ENCODE measurements at regions not wholly inside any gene's neighbourhood (a gene's known extent, or its start where the extent isn't known, plus 50 kb on each side); places are given as distances from the start of the nearest gene placed in this dataset.

DNA sequence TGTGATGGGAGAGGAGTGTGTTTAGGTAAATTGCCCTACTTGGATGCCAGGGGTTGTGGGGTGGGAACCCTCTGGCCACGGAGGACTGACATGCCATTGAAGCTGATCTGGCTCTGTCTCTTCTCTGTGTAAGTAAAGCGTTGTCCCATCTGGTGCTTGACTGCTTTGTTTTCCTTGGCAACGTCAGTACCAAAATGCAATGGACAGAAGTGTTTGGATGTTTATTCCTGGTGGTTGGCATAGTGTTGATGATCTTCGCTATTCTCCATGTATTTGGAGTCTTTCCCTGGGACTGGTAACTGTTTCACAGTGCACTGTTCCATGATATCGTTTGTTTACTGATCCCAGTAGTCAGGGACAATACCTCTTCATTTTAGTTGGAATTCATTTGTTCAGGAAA, 130.5 kb upstream of the MCTP2 start:
- no peak for DNase-seq (ENCODE audit: low read depth in 1 of 2, low spot score in 1 of 2)

DNA sequence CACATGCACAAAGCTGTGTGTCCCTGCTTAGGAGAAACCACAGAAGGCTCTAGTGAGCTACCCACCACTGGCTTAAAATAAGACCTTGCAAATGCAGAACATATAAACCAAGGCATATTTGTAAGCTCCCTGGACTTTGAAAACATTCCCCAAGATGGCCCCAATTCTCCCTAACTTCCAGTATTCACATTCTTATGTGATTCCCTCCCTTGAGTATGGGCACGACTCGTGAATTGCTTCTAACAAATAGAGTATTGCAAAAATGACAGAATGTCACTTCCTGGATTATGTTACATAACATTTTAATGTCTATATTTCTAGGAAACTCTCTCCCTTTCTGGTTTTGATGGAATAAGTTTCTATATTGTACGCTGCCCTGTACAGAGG, 131.8 kb upstream of the MCTP2 start:
- no peak for DNase-seq (ENCODE audit: low read depth in 1 of 2, low spot score in 1 of 2)

DNA sequence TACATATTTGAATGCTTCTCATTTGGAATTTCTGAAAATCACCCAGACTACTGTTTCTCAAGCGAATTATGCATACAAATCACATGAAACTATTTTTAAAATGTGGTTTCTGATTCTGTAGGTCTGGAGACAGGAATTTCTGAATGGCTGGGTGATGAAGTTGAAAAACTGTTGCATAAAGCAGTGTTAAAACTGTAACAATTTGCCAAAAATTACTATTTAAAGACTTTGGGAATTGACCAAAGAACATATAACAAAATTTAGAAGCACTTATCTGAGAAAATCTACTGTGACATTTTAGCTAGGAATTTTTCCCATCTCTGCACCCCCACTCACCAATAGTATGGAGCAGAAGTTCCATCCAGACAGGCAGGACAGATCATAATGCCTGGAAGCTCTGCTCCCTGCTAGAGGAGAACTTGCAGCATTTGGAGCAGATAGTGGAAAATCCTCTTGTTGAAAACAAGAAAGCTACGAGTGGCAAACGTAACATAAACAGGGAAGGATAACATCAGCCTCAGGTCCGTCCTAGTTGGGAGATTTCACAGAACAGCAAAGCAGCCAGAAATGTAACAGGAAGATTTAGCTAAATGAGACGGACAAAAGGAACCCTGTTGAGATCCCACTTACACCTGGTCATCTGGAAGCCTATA, 132.3 kb upstream of the MCTP2 start:
- DNase-seq (ENCODE audit: low read depth in 1 of 2, low spot score in 1 of 2): no peak

DNA sequence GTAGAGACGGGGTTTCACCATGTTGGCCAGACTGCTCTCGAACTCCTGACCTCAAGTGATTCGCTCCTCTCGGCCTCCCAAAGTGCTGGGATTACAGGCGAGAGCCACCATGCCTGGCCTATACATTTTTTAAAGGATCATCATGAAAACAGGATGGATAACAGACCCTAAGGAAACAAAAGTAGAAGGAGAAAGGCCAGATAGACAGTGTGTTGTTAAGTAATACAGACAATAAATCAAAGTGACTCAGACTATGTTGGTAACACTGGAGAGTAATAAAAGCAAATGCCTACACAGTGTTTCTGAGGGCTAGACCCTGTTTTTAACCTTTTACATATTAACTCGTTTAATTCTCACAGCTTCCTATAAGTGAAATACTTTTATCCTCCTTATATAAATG, 133.8 kb upstream of the MCTP2 start:
- no peak for DNase-seq (ENCODE audit: low read depth in 1 of 2, low spot score in 1 of 2)

DNA sequence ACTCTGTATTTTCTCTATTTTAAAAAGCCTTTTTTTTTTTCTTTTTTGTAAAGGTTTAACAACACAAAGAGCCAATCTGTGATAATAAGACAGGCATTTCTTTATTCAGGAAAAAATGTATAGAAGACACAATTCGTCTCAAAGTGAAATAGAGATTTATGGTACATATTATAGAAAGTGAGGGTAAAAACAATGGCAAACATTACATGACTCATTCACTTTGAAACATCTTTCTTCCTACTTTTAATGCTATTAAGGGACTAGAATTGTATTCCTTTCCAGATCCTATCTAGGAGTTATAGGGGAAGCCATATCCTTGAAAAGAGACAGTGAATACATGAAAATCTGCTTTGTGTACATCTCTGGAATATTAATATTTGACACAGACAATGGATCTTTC, 137.1 kb upstream of the MCTP2 start:
- no peak for DNase-seq (ENCODE audit: low read depth in 1 of 2, low spot score in 1 of 2)

DNA sequence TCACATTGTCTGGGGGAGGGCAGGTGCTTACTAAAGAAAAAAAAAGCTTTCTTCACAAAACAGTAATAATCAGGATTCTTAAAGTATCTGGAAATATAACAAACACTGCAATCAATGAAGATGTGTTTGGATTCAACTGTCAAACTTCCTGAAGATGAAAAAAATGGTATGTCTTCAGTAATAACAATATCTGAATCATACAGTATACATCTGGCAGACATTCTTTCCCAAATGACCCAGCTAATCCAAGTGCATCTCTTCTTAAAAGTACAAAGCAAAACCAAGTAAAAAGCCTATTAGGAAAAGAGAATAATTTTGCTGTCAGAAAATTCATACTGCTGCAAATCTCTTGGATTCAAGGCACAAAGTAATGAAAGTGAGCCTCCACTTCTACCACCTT, 145.0 kb upstream of the MCTP2 start:
- no peak for DNase-seq (ENCODE audit: low read depth in 1 of 2, low spot score in 1 of 2)

DNA sequence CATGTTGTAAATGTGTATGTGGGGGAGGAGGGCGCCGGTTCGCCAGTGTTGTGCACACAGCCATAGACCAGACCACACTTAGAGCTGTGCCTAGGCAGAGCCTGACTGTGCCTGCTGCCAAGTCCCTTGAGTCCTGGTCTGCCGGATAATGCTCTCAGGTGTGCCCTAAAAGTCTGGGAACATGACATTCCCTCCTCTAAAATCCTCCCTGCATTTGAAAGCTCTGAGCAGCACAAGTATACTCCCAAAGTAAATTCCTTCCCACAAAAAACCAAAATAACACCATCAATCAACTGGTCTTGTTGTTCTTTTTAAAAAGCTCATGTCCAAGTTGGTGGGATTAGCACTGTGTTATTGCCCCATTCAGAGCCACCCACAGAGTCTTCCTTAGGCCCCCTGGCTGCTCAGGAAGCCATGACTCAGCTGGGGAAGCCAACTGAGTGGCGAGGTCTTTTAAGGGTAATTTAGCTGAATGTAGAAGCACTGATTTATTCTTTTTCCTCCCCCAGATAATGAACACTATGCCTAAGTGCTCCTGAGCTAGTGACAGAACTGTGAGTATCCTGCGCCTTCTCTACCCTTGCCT, 147.8 kb upstream of the MCTP2 start:
- DNase-seq (ENCODE audit: low read depth in 1 of 2, low spot score in 1 of 2): no peak

DNA sequence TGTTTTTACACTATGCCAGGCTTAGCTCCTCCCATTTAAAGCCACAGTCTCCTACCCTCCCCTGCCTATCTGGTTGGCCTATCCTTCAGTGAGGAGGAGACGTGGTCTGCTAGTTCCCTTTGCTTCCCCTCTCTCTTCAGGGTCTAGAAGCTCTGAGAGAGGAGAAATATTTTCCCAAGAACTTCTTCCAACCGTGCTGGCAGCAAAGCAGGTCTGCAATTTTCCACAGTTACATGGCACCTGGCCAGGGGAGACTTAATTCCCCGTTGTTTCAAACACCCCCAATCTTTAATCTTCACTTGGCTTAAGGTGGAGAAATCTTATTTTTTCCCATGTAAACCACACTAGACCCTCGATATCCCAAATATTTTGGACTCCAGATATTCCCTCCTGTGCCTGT, 149.5 kb upstream of the MCTP2 start:
- DNase-seq (ENCODE audit: low read depth in 1 of 2, low spot score in 1 of 2): no peak

DNA sequence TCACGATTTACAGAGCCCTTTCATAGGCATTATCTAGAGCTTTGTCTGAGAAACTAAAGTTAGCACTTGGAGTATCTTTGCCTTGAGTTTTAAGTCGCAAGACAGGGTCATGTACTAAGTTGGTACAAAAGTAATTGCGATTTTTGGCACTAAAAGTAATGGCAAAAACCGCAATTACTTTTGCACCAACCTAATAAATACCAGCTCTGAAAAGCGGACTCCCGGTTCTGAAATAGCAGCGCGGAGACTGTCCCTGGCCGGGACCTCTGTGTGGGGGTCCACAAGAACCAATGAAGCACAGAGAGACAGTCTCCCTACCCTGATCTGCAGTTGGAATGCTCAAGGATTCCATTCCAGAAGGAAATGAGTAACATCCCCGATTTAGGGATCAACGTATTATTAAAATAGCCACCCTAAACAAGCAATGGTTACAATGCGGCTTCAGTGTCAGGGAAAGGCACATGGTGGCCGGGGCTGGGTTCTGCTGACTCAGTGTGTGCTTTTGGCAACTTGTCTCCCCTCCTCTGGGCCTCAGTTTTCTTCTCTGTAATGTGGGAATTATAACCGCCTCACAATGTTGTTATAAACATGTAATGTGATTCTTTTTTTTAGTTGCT, 150.3 kb upstream of the MCTP2 start:
- DNase-seq (ENCODE audit: low read depth in 1 of 2, low spot score in 1 of 2): no peak

DNA sequence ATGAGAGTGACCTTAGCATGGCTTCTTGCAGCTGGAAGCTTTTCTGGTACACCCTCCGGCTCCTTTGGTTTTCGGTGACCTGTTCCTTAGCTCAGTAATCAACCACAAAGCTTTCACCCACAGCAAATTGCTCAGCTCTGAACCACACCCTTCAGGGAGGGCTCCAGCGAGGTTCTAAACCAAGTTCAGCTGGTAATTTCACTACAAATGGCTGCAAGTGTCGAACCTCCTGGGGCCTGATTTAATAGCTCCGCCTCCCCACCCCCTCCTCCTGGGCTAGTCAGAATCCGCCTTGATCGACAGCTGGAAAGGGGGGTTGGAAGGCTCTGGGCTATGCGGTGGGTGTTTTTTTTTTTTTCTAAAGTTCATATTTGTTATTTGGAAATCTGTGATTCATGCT, 150.9 kb upstream of the MCTP2 start:
- DNase-seq (ENCODE audit: low read depth in 1 of 2, low spot score in 1 of 2): no peak

DNA sequence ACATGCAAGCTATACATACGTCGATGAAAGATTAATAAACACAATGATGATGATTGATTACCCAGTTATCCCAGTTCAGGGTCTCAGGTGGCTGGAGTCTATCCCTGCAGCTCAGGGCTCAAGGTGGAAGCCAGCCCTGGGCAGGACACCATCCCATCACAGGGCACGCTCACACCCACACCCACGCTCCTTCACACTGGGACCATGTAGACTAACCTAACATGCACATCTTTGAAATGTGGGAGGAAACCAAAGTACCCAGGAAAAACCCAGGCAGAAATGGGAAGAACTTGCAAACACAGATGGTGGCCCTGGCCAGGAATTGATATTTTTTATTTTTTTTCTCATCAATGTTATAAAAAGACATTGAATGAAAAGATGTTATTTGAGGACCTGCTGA, 151.4 kb upstream of the MCTP2 start:
- DNase-seq (ENCODE audit: low read depth in 1 of 2, low spot score in 1 of 2): no peak

DNA sequence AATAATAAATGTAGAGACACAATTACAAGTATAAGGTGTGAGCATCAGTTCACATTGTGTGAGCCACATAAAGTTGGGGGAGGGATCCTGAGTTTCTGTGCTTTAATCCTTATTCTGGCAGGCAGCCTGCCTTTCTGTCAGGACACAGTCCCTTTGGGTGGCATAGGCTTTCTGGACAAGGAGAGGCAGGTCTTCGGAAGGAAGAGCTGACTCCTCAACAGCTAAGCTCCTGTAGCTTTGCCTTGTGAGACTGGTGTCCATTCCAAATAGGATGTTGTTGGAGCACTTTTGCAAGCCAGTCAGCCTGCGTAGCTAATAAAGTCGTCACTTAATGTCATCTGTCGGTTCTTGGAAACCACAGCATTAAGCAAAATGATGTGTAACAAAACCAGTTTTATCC, 151.9 kb upstream of the MCTP2 start:
- DNase-seq (ENCODE audit: low read depth in 1 of 2, low spot score in 1 of 2): no peak

DNA sequence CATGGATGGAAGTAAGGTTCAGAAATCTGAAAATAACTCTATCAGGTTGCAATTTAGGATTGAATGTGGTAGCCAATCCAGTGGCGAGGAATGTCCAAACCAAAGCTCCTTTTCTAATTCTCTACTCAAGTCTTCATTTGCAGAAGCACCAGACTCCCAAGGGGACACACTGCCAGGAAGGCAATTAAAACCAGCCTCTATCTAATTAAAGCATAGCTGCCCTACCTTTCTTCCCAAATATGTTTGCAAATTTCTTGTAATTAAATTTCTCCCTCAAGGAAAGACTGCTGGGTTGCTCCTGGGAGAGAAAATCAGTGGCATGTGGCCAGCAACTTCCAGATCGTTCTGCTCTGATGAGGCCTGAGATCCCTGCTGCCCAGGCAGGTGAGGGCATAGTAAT, 153.4 kb upstream of the MCTP2 start:
- no peak for DNase-seq (ENCODE audit: low read depth in 1 of 2, low spot score in 1 of 2)

DNA sequence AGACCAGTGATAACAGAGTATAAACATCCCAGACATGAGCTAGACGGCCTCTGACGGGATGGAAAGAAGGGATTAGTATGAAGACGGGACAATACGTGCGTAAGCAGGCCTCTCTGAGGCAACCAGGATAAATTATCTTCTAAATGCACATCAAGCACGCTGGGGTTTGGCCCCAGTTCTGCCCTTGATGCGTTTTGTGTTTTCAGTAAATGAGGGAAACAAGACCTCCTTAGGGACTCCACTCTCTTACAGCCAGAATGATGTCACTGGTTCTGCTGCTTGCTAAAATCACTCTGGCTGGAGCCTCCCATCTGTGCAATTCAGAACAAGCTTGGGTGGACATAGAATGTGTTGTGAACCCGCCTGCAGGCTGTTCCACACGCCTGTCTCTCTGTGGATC, 156.0 kb upstream of the MCTP2 start:
- no peak for DNase-seq (ENCODE audit: low read depth in 1 of 2, low spot score in 1 of 2)

DNA sequence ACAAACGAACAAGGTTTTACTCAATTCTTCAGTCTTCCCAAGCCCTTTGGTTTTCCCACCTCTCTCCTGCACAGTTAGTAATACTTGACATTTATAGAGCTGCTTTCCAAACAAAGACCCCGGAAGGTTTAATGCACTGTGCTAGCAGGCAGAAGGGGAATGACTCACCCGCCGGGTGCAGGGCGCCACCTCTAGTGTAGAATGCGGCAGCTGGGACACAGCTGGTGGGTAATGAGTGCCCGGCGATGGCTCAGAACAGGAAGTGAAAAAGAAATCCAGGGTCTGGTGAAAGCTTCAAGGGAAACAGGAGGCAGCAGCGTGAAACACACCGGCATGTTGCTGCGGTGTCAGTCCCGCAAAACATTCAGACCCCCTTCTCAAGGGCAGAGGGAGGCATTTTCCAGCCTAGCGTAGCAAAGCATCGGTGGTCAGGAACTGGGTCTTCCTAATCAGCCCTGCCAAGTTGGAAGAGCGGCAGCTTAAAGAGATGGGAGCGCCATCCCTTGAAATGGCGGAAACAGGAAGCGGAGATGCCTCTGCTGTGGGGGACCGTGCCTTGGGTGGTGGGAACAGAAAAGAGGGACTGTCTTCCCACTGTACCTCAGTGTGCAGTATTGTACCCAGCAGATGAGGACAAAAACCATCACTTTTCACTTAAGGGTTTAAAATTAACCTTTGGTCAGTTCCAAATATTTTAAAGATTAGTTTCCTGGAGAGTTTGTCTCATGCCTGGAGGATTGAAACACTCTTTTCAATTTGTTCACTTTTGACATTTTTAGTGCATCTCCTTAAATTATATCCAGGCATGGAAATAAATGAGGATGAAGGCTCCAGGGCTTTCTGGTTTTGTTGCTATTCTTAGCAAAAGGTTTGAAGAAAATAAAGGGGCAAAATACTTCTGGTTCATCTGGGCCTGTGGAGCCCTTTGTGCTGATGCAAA, 160.7 kb upstream of the MCTP2 start:
- no peak for DNase-seq (ENCODE audit: low read depth in 1 of 2, low spot score in 1 of 2)

DNA sequence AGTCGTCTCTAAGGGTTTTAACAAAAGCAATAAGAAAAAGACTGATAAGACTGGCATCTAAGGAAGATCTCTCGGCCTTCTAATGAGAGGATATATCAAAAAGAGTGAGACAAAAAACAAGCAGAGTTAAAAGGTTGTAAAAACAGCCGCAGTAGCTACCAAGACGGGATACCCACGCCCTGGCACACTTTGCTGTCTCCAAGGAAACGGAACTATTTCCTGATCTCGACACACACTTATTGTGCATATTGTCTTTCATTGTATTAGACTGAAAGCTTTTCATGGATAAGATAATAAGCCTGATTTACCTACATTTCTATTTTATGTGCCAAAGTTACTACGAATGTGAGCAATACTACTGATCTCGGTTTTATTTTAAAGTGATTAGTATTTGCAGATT, 161.5 kb upstream of the MCTP2 start:
- no peak for DNase-seq (ENCODE audit: low read depth in 1 of 2, low spot score in 1 of 2)

DNA sequence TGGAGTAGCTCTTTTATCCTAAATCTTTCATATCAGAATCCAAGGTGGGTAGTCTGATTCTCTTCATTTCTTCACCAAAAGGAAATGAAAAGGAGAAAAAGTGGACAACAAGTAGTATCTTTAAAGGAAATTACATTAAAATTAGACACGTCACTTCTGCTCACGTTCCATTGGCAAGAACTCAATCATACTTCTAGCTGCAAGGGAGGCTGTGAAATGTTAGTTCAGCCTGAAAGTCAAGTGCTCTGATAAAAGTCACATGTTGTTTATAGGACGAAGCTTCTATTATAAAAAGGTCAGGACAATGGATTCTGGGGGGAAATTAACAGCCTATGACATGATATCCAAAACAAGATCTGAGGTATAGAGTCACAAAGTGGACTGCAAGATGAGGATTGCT, 164.6 kb upstream of the MCTP2 start:
- no peak for DNase-seq (ENCODE audit: low read depth in 1 of 2, low spot score in 1 of 2)

DNA sequence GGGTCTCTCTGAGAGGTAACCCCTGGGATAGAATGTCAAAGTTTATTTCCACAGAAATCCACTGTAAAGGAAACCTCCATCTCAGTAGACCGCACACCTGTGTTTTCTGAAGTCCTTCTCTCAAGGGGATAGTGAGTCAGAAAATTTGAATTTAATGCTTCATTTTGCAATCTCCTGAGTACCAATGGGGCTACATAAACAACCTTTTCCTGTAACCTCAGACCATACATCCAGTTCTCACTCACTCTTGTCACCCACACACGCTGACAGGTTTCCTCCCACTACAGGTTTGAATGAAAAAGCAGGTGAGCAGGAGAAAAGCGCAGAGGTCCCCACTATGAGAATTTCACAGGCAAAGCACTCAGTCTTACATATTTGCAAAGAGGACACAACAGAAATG, 165.3 kb upstream of the MCTP2 start:
- DNase-seq (ENCODE audit: low read depth in 1 of 2, low spot score in 1 of 2): no peak

DNA sequence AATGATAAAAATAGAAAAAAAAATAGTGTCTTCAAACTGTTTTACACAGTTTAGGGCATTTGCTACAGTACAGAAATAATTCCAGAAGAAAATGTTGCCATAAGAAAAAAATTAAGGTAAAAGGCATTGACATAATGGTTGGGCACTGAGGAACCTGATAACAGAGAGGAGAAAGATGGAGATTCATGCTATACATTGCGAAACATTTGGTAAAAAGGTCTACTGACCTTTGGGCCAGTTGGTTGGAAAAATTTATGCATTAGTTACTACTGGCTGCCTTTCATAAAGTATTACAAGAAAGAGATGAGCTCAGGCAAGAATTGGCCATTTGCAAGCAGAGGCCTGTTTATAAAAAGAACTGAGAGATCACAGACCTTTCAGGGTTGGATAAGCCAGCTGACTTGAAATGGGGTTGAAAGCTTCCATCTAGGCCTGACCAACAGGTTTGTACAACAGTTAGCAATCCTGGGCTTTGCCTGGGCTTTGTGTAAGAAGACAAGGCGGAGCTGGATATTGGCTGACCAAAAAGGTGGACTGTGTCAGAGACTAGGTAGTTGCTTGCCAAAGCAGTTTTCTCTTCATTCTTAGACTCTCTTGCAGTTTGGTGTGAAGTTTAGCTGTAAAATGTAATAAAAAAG, 166.6 kb upstream of the MCTP2 start:
- no peak for DNase-seq (ENCODE audit: low read depth in 1 of 2, low spot score in 1 of 2)

DNA sequence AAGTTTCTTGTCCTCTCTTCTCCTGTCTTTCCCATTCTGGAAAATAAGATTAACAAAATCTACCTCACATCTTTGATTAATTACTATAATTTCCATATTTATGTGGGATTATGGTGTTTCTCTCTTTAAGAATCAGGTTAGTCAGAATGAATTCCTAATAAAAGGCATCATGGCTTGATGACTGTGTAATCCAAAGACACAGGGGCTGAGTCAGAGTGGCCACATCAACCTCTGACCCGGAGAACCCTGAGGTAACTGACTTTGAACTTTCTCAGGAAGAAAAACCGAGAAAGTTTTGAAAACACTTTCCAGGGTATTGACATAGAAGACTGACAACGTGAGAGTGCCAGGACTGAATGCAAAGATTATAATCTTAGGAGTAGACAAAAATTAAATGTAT, 170.3 kb upstream of the MCTP2 start:
- no peak for DNase-seq (ENCODE audit: low read depth in 1 of 2, low spot score in 1 of 2)

DNA sequence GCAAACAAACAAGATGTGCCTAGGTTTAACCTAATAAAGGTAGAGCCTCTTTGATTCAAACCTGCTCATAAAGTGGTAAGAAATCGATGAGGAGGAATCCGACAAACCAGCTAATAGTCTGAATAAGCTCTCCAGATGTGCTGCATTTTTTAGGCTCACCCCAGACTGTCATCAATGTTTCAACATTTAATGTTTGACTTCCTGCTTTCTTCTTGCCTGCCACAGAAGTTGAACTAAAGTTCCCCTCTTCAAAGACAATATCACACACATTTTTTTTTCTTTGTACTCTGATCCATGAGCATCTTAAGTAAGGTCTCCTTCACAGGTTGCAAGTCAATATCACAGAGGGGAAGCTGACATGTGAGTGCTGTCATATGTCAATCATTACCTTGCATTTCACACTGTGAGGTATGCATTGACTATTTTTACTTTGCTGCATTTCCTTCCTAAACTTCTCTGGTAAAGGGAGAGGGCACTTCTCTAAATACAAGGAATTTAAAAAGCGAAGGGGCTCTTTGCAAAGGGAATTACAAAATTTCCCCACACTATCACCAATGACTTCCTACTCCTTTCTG, 172.3 kb upstream of the MCTP2 start:
- DNase-seq (ENCODE audit: low read depth in 1 of 2, low spot score in 1 of 2): no peak

All from stimulated activated CD4-positive, alpha-beta T cell treated with anti-CD3 and anti-CD28 coated beads, Interleukin-15, amount 100 ng/mL, for 1 hour (primary cell).